ENCODE measurements at regions not wholly inside any gene's neighbourhood (a gene's known extent, or its start where the extent isn't known, plus 50 kb on each side); places are given as distances from the start of the nearest gene placed in this dataset.

DNA sequence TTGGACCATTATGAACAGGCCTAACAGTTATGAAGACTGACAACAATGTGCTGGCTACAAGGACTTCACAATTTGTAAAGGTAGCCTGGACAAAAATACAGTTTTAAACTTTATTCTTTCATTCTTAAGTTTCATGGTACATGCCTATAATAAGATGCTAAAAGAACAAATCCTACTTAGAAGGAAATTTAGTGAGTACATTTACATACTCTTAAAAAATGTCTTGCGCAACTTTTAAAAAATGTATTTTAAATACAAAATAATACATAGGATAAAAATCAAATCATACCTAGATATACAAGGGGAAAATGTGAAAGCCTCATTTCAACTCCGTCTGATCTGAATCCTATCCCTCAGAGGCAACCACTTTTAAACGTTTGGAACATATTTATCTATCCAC lies 200.7 kb upstream of the SPIN4 start:
- TF ChIP-seq, protein P1, sequence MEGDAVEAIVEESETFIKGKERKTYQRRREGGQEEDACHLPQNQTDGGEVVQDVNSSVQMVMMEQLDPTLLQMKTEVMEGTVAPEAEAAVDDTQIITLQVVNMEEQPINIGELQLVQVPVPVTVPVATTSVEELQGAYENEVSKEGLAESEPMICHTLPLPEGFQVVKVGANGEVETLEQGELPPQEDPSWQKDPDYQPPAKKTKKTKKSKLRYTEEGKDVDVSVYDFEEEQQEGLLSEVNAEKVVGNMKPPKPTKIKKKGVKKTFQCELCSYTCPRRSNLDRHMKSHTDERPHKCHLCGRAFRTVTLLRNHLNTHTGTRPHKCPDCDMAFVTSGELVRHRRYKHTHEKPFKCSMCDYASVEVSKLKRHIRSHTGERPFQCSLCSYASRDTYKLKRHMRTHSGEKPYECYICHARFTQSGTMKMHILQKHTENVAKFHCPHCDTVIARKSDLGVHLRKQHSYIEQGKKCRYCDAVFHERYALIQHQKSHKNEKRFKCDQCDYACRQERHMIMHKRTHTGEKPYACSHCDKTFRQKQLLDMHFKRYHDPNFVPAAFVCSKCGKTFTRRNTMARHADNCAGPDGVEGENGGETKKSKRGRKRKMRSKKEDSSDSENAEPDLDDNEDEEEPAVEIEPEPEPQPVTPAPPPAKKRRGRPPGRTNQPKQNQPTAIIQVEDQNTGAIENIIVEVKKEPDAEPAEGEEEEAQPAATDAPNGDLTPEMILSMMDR (optimal IDR thresholded peaks at IDR 0.05 in 1 of 3, IDR thresholded peaks at IDR 0.05 in 1 of 3, conservative IDR thresholded peaks at IDR 0.05 in 1 of 3; ENCODE audit: extremely low read depth in 1 of 3, insufficient read depth in 2 of 3, low read length in 3 of 3), result no peak
- no peak for TF ChIP-seq EZH2 (IDR thresholded peaks at IDR 0.05; ENCODE audit: low read length)
